Keratinocyte (primary cell): ENCODE measurements at regions not wholly inside any gene's neighbourhood (a gene's known extent, or its start where the extent isn't known, plus 50 kb on each side); places are given as distances from the start of the nearest gene placed in this dataset.

ENCODE experiments used
- DNase-seq: peaks from one replicate; pipeline ENCODE4 v3.0.0-alpha.2; 2011; ENCODE audit warnings: low read depth, missing footprints, low spot score
- FAIRE-seq: peaks from 2 replicates; lab custom pipeline; 2011; peaks lifted over from hg19 to GRCh38; lab: Jason Lieb, UNC
- H2AFZ ChIP-seq: 2 replicates; pipeline ENCODE4 v1.6.0; 2012; ENCODE audit warnings: low read length, control low read depth, inconsistent platforms; ENCODE audit not compliant: control insufficient read depth
- H3K27ac ChIP-seq: 2 replicates; pipeline ENCODE4 v1.5.1; 2011; ENCODE audit warnings: low read length; ENCODE audit not compliant: control insufficient read depth, insufficient read depth
- H3K27me3 ChIP-seq: 3 replicates; pipeline ENCODE4 v1.6.0; 2011; ENCODE audit warnings: low read length; ENCODE audit not compliant: control insufficient read depth, insufficient read depth; ENCODE audit errors: extremely low read depth
- H3K36me3 ChIP-seq, 2 experiments: 2 replicates in 1 of 2; 3 replicates in 1 of 2; pipeline ENCODE4 v1.5.1; 2011; ENCODE audit warnings: low read length in 2 of 2, mild to moderate bottlenecking in 1 of 2; ENCODE audit not compliant: control insufficient read depth in 2 of 2, insufficient read depth in 2 of 2; ENCODE audit errors: extremely low read depth in 1 of 2
- H3K4me1 ChIP-seq: 3 replicates; pipeline ENCODE4 v1.5.1; 2011; ENCODE audit warnings: low read length; ENCODE audit not compliant: control insufficient read depth, insufficient read depth; ENCODE audit errors: extremely low read depth
- H3K4me2 ChIP-seq: 3 replicates; pipeline ENCODE4 v1.6.0; 2011; ENCODE audit warnings: low read depth, low read length; ENCODE audit not compliant: control insufficient read depth, insufficient read depth; ENCODE audit errors: extremely low read depth
- H3K4me3 ChIP-seq, 3 experiments: fragments of 200-600 bp in 1 of 3; sonication (generic) in 1 of 3; 2 replicates in 2 of 3; 3 replicates in 1 of 3; pipeline ENCODE4 v1.5.1; 2011 to 2016; ENCODE audit warnings: low read length in 3 of 3, mild to moderate bottlenecking in 3 of 3, control low read depth in 2 of 3, inconsistent platforms in 1 of 3, low read depth in 1 of 3, mixed read lengths in 1 of 3, mixed run types in 1 of 3, moderate library complexity in 1 of 3; ENCODE audit not compliant: control insufficient read depth in 2 of 3, insufficient read depth in 2 of 3; ENCODE audit errors: extremely low read depth in 1 of 3
- H3K79me2 ChIP-seq: 2 replicates; pipeline ENCODE4 v1.6.0; 2012; ENCODE audit warnings: low read length; ENCODE audit not compliant: control insufficient read depth, insufficient read depth
- H3K9ac ChIP-seq: 3 replicates; pipeline ENCODE4 v1.6.0; 2011; ENCODE audit warnings: low read length; ENCODE audit not compliant: control insufficient read depth, insufficient read depth; ENCODE audit errors: extremely low read depth
- H3K9me1 ChIP-seq: 3 replicates; pipeline ENCODE4 v1.6.0; 2011; ENCODE audit warnings: low read length; ENCODE audit not compliant: control insufficient read depth, insufficient read depth; ENCODE audit errors: extremely low read depth
- H3K9me3 ChIP-seq: 2 replicates; pipeline ENCODE4 v1.5.1; 2012; ENCODE audit warnings: low read depth, low read length; ENCODE audit not compliant: control insufficient read depth
- H4K20me1 ChIP-seq: 3 replicates; pipeline ENCODE4 v1.6.0; 2011; ENCODE audit warnings: low read length; ENCODE audit not compliant: control insufficient read depth, insufficient read depth; ENCODE audit errors: extremely low read depth
- EZH2 ChIP-seq: IDR thresholded peaks from one replicate; pipeline ENCODE4 v1.6.1; 2012; ENCODE audit warnings: inconsistent platforms, mild to moderate bottlenecking, low read length, moderate library complexity
- dilution Hi-C: fragments of 300-500 bp; cut with MboI; formaldehyde crosslinking; loops from one replicate; pipeline ENCODE4 v1.7.0; 2020; ENCODE audit warnings: low sequenced_read_pairs; ENCODE audit not compliant: extremely low pct_ligation_motif_present
- TF ChIP-seq, protein P1 (sequence below), 3 experiments: IDR thresholded peaks in 1 of 3; conservative IDR thresholded peaks in 1 of 3; optimal IDR thresholded peaks in 1 of 3; 2 replicates in 2 of 3; 3 replicates in 1 of 3; pipeline versions ENCODE3 to v1.5.1; 2011; ENCODE audit warnings: low read length in 3 of 3, mild to moderate bottlenecking in 3 of 3, moderate library complexity in 2 of 3, control low read depth in 1 of 3, inconsistent platforms in 1 of 3; ENCODE audit not compliant: insufficient read depth in 2 of 3; ENCODE audit errors: extremely low read depth in 1 of 3

DNA sequence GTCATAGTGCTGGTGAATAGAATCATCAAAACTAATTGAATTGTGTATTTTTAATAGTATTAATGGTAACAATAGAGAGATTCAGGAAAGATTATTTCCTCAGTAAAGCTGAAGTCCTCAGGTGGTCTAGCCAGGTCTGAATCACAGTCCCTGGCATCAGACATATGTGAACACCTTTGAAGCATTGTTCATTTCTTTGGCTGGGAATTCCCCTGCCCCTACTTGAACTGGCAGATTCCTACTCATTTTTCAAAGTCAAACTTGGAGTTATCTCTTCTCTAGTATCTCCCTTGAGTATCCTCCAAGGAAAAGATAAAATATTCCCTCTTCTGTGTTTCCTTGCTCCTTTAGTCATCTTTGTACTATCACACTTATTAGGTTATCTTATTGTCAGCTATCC lies 759.8 kb downstream of the ADGRL2 start:
- TF ChIP-seq, protein P1, sequence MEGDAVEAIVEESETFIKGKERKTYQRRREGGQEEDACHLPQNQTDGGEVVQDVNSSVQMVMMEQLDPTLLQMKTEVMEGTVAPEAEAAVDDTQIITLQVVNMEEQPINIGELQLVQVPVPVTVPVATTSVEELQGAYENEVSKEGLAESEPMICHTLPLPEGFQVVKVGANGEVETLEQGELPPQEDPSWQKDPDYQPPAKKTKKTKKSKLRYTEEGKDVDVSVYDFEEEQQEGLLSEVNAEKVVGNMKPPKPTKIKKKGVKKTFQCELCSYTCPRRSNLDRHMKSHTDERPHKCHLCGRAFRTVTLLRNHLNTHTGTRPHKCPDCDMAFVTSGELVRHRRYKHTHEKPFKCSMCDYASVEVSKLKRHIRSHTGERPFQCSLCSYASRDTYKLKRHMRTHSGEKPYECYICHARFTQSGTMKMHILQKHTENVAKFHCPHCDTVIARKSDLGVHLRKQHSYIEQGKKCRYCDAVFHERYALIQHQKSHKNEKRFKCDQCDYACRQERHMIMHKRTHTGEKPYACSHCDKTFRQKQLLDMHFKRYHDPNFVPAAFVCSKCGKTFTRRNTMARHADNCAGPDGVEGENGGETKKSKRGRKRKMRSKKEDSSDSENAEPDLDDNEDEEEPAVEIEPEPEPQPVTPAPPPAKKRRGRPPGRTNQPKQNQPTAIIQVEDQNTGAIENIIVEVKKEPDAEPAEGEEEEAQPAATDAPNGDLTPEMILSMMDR (optimal IDR thresholded peaks at IDR 0.05 in 1 of 3, IDR thresholded peaks at IDR 0.05 in 1 of 3, conservative IDR thresholded peaks at IDR 0.05 in 1 of 3; ENCODE audit: extremely low read depth in 1 of 3, insufficient read depth in 2 of 3, low read length in 3 of 3), result no peak
- TF ChIP-seq EZH2, result no peak
- Histone ChIP-seq H3K9me3 (no peaks in the 10 kb centered on the region), H3K9ac (no peak overlapping the region), H3K79me2 (no peaks in the 10 kb centered on the region), H3K27me3 (no peaks in the 10 kb centered on the region), H3K36me3 (no peaks in the 10 kb centered on the region), H3K4me3 (no peak overlapping the region), H4K20me1 (no peaks in the 10 kb centered on the region), H3K27ac (no peak overlapping the region), H3K4me2 (no peak overlapping the region), H3K9me1 (peaks cover 2% of the 10 kb centered on the region), H2AFZ (no peak overlapping the region), H3K4me1 (peaks cover 13% of the 10 kb centered on the region)
- FAIRE-seq (no peak), DNase-seq (no peak)
- dilution Hi-C loops, result no loop called here

DNA sequence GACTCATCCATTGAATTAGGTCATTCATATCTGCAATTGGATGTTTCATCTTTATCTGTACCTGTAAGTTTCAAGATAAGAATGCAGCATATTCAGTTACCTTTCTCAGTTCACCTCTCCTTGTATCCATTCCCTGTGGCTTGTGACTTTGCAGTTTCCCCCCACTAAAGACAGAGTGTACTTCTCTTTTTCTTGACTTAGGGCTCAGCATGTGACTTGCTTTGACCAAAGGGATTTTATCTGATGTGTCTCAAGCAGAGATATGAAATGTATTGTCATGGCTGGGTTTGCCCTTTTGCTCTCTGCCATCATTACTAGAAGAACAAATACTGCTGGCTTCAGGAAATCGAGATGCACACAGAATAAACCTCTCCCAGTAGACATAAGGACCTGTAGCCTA lies 754.8 kb downstream of the ADGRL2 start:
- Histone ChIP-seq H3K4me2 (no peak overlapping the region), H3K36me3 (no peaks in the 10 kb centered on the region), H2AFZ (no peak overlapping the region), H3K4me1 (no peaks in the 10 kb centered on the region), H3K9me3 (no peaks in the 10 kb centered on the region), H4K20me1 (no peaks in the 10 kb centered on the region), H3K9me1 (no peaks in the 10 kb centered on the region), H3K27ac (no peak overlapping the region), H3K79me2 (no peaks in the 10 kb centered on the region), H3K27me3 (no peaks in the 10 kb centered on the region), H3K9ac (no peak overlapping the region), H3K4me3 (no peak overlapping the region)
- dilution Hi-C loops, result no loop called here
- no peak for TF ChIP-seq EZH2
- TF ChIP-seq, protein P1 (optimal IDR thresholded peaks at IDR 0.05 in 1 of 3, IDR thresholded peaks at IDR 0.05 in 1 of 3, conservative IDR thresholded peaks at IDR 0.05 in 1 of 3; ENCODE audit: extremely low read depth in 1 of 3, insufficient read depth in 2 of 3, low read length in 3 of 3), result no peak
- no peak for FAIRE-seq
- DNase-seq, result no peak
